HCT116 (cell line): ENCODE measurements at regions not wholly inside any gene's neighbourhood (a gene's known extent, or its start where the extent isn't known, plus 50 kb on each side); places are given as distances from the start of the nearest gene placed in this dataset.

Experiments
- ATAC-seq: fragments of 200-7000 bp; cut with Tn5 transposase; 2 replicates; pipeline ENCODE4 v1.9.1; 2020; ENCODE audit warnings: mild to moderate bottlenecking, moderate library complexity
- BruUV-seq: library from RNA; stranded (reverse); fragments of 400-500 nt; replicated peaks from 2 replicates; lab custom pipeline; 2021; lab: Mats Ljungman, UMichigan
- CTCF ChIA-PET: fragments of 300-600 bp; sonication (Branson Sonifier 250); formaldehyde crosslinking; loops from one replicate; lab custom pipeline; 2021; ENCODE audit warnings: antibody characterized with exemption; lab: Charles Lee
- POLR2A ChIA-PET: fragments of 300-600, 350-600 bp; sonication (Branson Sonifier 250); formaldehyde crosslinking; loops from one replicate; lab custom pipeline; 2021; ENCODE audit warnings: antibody characterized with exemption; lab: Charles Lee
- RAD21 ChIA-PET, 2 experiments: fragments of 300-600 bp; sonication (Branson Sonifier 250); formaldehyde crosslinking; loops; one replicate each; lab custom pipeline; 2023; ENCODE audit warnings: low total read pairs in 2 of 2; ENCODE audit not compliant: uncharacterized antibody in 2 of 2, unreplicated experiment in 2 of 2, low non-redundant PET in 1 of 2; lab: Charles Lee
- DNase-seq: peaks from one replicate; pipeline ENCODE4 v3.0.0-alpha.2; 2010; ENCODE audit warnings: low read depth, low spot score
- H2AFZ ChIP-seq: fragments of 200-600 bp; shearing (Covaris generic), sonication (generic); 2 replicates; pipeline ENCODE4 v1.6.1; 2017; ENCODE audit warnings: low read depth, mixed run types, mixed read lengths, antibody characterized with exemption, low read length; ENCODE audit not compliant: poor library complexity, severe bottlenecking
- H3K27ac ChIP-seq: 2 replicates; pipeline ENCODE4 v1.5.1; 2012; ENCODE audit warnings: low read depth, low read length
- H3K27me3 ChIP-seq: fragments of 200-600 bp; sonication (generic); 2 replicates; pipeline ENCODE4 v1.6.1; 2016; ENCODE audit warnings: mixed run types, low read length, mixed read lengths; ENCODE audit not compliant: insufficient read depth
- H3K36me3 ChIP-seq, 2 experiments: fragments of 200-500 bp in 1 of 2; fragments of 200-600 bp in 1 of 2; sonication (Bioruptor generic) in 1 of 2; sonication (generic) in 1 of 2; 2 replicates each; pipeline versions ENCODE4 v1.5.1 to v1.6.1; 2014 to 2016; ENCODE audit warnings: low read length in 2 of 2, inconsistent platforms in 1 of 2, mixed read lengths in 1 of 2, mixed run types in 1 of 2; ENCODE audit not compliant: insufficient read depth in 2 of 2, control insufficient read depth in 1 of 2
- H3K4me1 ChIP-seq, 2 experiments: fragments of 200-600 bp in 1 of 2; sonication (generic) in 1 of 2; 2 replicates each; pipeline versions ENCODE4 v1.5.1 to v1.6.1; 2012 to 2017; ENCODE audit warnings: low read length in 2 of 2, inconsistent platforms in 1 of 2, mild to moderate bottlenecking in 1 of 2, mixed read lengths in 1 of 2, mixed run types in 1 of 2, moderate library complexity in 1 of 2; ENCODE audit not compliant: insufficient read depth in 2 of 2, control insufficient read depth in 1 of 2
- H3K4me2 ChIP-seq: fragments of 200-600 bp; sonication (generic); 2 replicates; pipeline ENCODE4 v1.6.1; 2017; ENCODE audit warnings: mixed run types, low read length, mixed read lengths
- H3K4me3 ChIP-seq, 2 experiments: fragments of 200-600 bp in 1 of 2; sonication (generic) in 1 of 2; replicated peaks in 1 of 2; 2 replicates each; pipeline ENCODE4 v1.5.1; 2011 to 2016; ENCODE audit warnings: low read length in 2 of 2, control low read depth in 1 of 2, low read depth in 1 of 2, mild to moderate bottlenecking in 1 of 2, mixed read lengths in 1 of 2, mixed run types in 1 of 2
- H3K79me2 ChIP-seq: fragments of 200-600 bp; sonication (generic); 2 replicates; pipeline ENCODE4 v1.6.1; 2017; ENCODE audit warnings: mild to moderate bottlenecking, mixed run types, low read length, moderate library complexity, mixed read lengths; ENCODE audit not compliant: insufficient read depth
- H3K9ac ChIP-seq: fragments of 200-600 bp; sonication (generic); 2 replicates; pipeline ENCODE4 v1.6.1; 2016; ENCODE audit warnings: low read length, mixed read lengths
- H3K9me2 ChIP-seq: fragments of 200-600 bp; sonication (generic), shearing (Covaris generic); 2 replicates; pipeline ENCODE4 v1.6.1; 2017; ENCODE audit warnings: mixed run types, mild to moderate bottlenecking, moderate library complexity; ENCODE audit not compliant: insufficient read depth
- H3K9me3 ChIP-seq, 2 experiments: fragments of 200-500 bp in 1 of 2; fragments of 200-600 bp in 1 of 2; sonication (Bioruptor generic) in 1 of 2; sonication (generic) in 1 of 2; 2 replicates each; pipeline ENCODE4 v1.6.1; 2014 to 2017; ENCODE audit warnings: low read length in 2 of 2, mixed read lengths in 2 of 2, inconsistent platforms in 1 of 2, low read depth in 1 of 2, mild to moderate bottlenecking in 1 of 2, mixed run types in 1 of 2, moderate library complexity in 1 of 2; ENCODE audit not compliant: control insufficient read depth in 1 of 2, insufficient read depth in 1 of 2
- H4K20me1 ChIP-seq: fragments of 200-600 bp; sonication (generic), shearing (Covaris generic); 2 replicates; pipeline ENCODE4 v1.6.1; 2017; ENCODE audit warnings: mixed run types, mild to moderate bottlenecking, moderate library complexity; ENCODE audit not compliant: insufficient read depth
- CTCF ChIP-seq, 3 experiments: fragments of 200-600 bp in 1 of 3; sonication (generic) in 1 of 3; IDR thresholded peaks in 2 of 3; conservative IDR thresholded peaks in 1 of 3; 2 replicates each; pipeline ENCODE4 v1.5.1; 2012 to 2017; ENCODE audit warnings: low read depth in 2 of 3, low read length in 2 of 3, antibody characterized with exemption in 1 of 3, borderline replicate concordance in 1 of 3, control low read depth in 1 of 3, mild to moderate bottlenecking in 1 of 3, mixed read lengths in 1 of 3, mixed run types in 1 of 3, moderate library complexity in 1 of 3; ENCODE audit not compliant: insufficient read depth in 1 of 3
- EGR1 ChIP-seq: IDR thresholded peaks from 2 replicates; pipeline ENCODE4 v1.6.1; 2012; ENCODE audit warnings: low read depth
- EZH2 ChIP-seq: fragments of 200-600 bp; sonication (generic); IDR thresholded peaks from 2 replicates; pipeline ENCODE4 v1.6.1; 2017; ENCODE audit warnings: antibody characterized with exemption, mixed run types
- JUND ChIP-seq: IDR thresholded peaks from 2 replicates; pipeline ENCODE4 v1.6.1; 2012
- RAD21 ChIP-seq: IDR thresholded peaks from 2 replicates; pipeline ENCODE4 v1.6.1; 2012; ENCODE audit warnings: low read depth, mild to moderate bottlenecking
- SP1 ChIP-seq: IDR thresholded peaks from 2 replicates; pipeline ENCODE4 v1.6.1; 2012; ENCODE audit warnings: low read depth
- ZBTB33 ChIP-seq: IDR thresholded peaks from 2 replicates; pipeline ENCODE4 v1.6.1; 2011; ENCODE audit warnings: mild to moderate bottlenecking, low read length, moderate library complexity; ENCODE audit not compliant: insufficient replicate concordance; ENCODE audit errors: extremely low read depth
- ZNF274 ChIP-seq: fragments of 200-500 bp; sonication (Bioruptor generic); IDR thresholded peaks from 2 replicates; pipeline ENCODE4 v1.6.1; 2014; ENCODE audit warnings: mild to moderate bottlenecking, low read depth, low read length, inconsistent platforms
- intact Hi-C: fragments of 100-400 bp; cut with micrococcal nuclease; formaldehyde crosslinking; loops from 2 replicates; pipeline ENCODE4 v1.10.0; 2022

DNA sequence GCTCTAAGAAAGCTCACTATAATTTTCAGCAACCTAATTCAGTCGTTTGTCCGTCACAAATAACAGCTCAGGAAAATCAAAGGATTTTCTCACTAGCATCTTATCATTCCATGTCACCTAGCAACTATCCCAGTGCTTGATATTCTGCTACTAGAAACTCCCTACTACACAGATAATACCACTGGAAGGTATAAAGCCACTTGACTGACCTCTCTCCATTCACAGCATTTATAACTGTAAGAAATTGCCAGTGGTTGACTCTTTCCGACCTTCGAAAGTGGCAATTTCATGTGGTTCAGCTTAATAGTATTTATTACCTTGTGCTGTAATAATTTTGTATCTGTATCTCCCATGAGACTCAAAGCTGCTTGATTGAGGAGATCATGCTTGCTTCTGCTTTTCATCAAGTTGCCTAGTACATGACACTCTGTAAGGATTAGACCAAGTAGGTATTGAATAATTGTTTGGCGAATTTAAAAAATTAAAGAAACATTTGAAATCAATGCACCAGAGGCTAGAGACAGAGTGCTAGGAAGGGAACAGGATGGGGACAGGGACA lies 79.6 kb upstream of the TACR1 start:
- TF ChIP-seq ZNF274 (no peak), JUND (no peak), SP1 (no peak), ZBTB33 (no peak), EGR1 (no peak)
- ChIA-PET RAD21 (no interaction called here), POLR2A (no interaction called here), CTCF (no interaction called here)
- no peak overlapping the region for H2AFZ ChIP-seq
- intact Hi-C loops = no loop called here
- H3K4me2 ChIP-seq = no peak overlapping the region
- DNase-seq = no peak
- no peak overlapping the region for H3K27ac ChIP-seq
- H3K36me3 ChIP-seq = no peaks in the 10 kb centered on the region
- H3K9me2 ChIP-seq = no peaks in the 10 kb centered on the region
- no peaks in the 10 kb centered on the region for H3K4me1 ChIP-seq
- no peaks in the 10 kb centered on the region for H3K9me3 ChIP-seq
- no peaks in the 10 kb centered on the region for H3K79me2 ChIP-seq
- H3K4me3 ChIP-seq = no peak overlapping the region
- BruUV-seq = no TSS peak
- no peak overlapping the region for H3K9ac ChIP-seq
- H3K27me3 ChIP-seq = peaks cover 54% of the 10 kb centered on the region
- no peak for ATAC-seq
- H4K20me1 ChIP-seq = no peaks in the 10 kb centered on the region

- no peak for TF ChIP-seq CTCF (IDR thresholded peaks at IDR 0.05 in 2 of 3, conservative IDR thresholded peaks at IDR 0.05 in 1 of 3; ENCODE audit: borderline replicate concordance in 1 of 3, insufficient read depth in 1 of 3, low read depth in 2 of 3, low read length in 2 of 3)
- TF ChIP-seq RAD21 = no peak
- TF ChIP-seq EZH2 = no peak
- TF ChIP-seq, all 23 proteins: peak for 0
Measured at GRCh38 chr2:75278314-75278713, 79.0 kb upstream of the TACR1 start.

More at GRCh38 chr2:75278314-75278713, 79.0 kb upstream of the TACR1 start:
- H3K79me2 ChIP-seq = no peaks in the 10 kb centered on the region
- no peaks in the 10 kb centered on the region for H3K9me2 ChIP-seq
- no peaks in the 10 kb centered on the region for H4K20me1 ChIP-seq
- H3K36me3 ChIP-seq = no peaks in the 10 kb centered on the region
- no peak for DNase-seq
- ChIA-PET RAD21 (no interaction called here), CTCF (no interaction called here), POLR2A (interaction anchor here (1.6 kb wide), 1 partner anchor 15 kb away, joined by 3 read pairs; no protein-coding TSS in a partner anchor)
- BruUV-seq = no TSS peak
- intact Hi-C loops = no loop called here
- no peak for ATAC-seq
- no peak overlapping the region for H2AFZ ChIP-seq
- H3K4me1 ChIP-seq = no peaks in the 10 kb centered on the region
- peaks cover 55% of the 10 kb centered on the region for H3K27me3 ChIP-seq
- H3K4me3 ChIP-seq = no peak overlapping the region
- H3K9ac ChIP-seq = no peak overlapping the region
- H3K4me2 ChIP-seq = no peak overlapping the region
- H3K9me3 ChIP-seq = no peaks in the 10 kb centered on the region
- H3K27ac ChIP-seq = no peak overlapping the region
